ENCODE measurements at regions not wholly inside any gene's neighbourhood (a gene's known extent, or its start where the extent isn't known, plus 50 kb on each side); places are given as distances from the start of the nearest gene placed in this dataset.

- TF ChIP-seq CTCF (IDR thresholded peaks at IDR 0.05; ENCODE audit: low read depth, low read length), result no peak
These were observed 1506.8 kb upstream of the B3GALT2 start for GRCh38 chr1:194693244-194693643.

GRCh38 chr1:194684636-194685035 lies 1498.2 kb upstream of the B3GALT2 start:
- TF ChIP-seq CTCF (IDR thresholded peaks at IDR 0.05; ENCODE audit: low read depth, low read length), result no peak
- DNase-seq (ENCODE audit: extremely low read depth, low read depth), result no peak

More at GRCh38 chr1:194693244-194693643, 1506.8 kb upstream of the B3GALT2 start:
- DNase-seq (ENCODE audit: extremely low read depth, low read depth), result no peak

- no peak for DNase-seq (ENCODE audit: extremely low read depth, low read depth)
- TF ChIP-seq CTCF (IDR thresholded peaks at IDR 0.05; ENCODE audit: low read depth, low read length), result no peak
These were observed 1471.7 kb upstream of the B3GALT2 start for GRCh38 chr1:194658090-194658439.

GRCh38 chr1:194654956-194655355 lies 1468.5 kb upstream of the B3GALT2 start:
- TF ChIP-seq CTCF (IDR thresholded peaks at IDR 0.05; ENCODE audit: low read depth, low read length), result no peak

GRCh38 chr1:194653385-194653784 lies 1467.0 kb upstream of the B3GALT2 start:
- no peak for TF ChIP-seq CTCF (IDR thresholded peaks at IDR 0.05; ENCODE audit: low read depth, low read length)
- no peak for DNase-seq (ENCODE audit: extremely low read depth, low read depth)

More at GRCh38 chr1:194654956-194655355, 1468.5 kb upstream of the B3GALT2 start:
- DNase-seq (ENCODE audit: extremely low read depth, low read depth), result no peak

GRCh38 chr1:194647118-194647517 lies 1460.7 kb upstream of the B3GALT2 start:
- DNase-seq (ENCODE audit: extremely low read depth, low read depth), result no peak

GRCh38 chr1:194644528-194644927 lies 1458.1 kb upstream of the B3GALT2 start:
- no peak for TF ChIP-seq CTCF (IDR thresholded peaks at IDR 0.05; ENCODE audit: low read depth, low read length)
- no peak for DNase-seq (ENCODE audit: extremely low read depth, low read depth)

More at GRCh38 chr1:194647118-194647517, 1460.7 kb upstream of the B3GALT2 start:
- TF ChIP-seq CTCF (IDR thresholded peaks at IDR 0.05; ENCODE audit: low read depth, low read length), result no peak
